ENCODE measurements at regions not wholly inside any gene's neighbourhood (a gene's known extent, or its start where the extent isn't known, plus 50 kb on each side); places are given as distances from the start of the nearest gene placed in this dataset.

DNA sequence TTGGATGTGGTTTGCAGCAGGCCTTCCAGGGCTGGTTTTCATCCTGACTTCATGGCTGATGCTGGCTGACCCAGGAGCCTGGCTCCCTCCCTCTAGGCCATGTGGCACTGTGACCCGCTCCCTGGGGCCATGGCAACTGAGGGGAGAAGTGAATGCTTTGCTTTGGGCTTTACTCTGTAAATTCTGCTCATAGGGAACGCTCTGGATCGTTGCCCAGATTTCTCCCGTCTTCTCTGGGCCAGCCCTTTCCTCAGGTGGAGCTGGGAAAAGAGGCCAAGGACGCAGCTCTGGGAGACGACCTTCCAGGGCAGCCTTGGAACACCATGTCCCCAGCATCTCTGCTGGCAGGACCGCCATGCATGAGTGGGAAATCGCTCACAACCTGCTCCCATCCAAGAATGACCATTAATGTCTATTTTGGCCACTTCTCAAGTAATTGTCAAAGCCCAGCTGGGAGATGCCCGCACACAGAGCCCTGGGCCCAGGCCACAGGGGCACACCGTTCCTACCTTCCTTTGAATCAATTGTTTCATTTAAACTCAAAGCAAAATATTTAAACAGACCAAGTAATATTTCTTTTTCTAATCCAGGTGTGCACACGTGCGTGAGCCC lies 321.8 kb downstream of the TEX29 start:
- TF ChIP-seq CTCF (IDR thresholded peaks at IDR 0.05; ENCODE audit: borderline replicate concordance, insufficient read depth, low read depth, low read length), result no peak

GRCh38 chr13:111644750-111645149 lies 324.3 kb downstream of the TEX29 start:
- TF ChIP-seq CTCF (IDR thresholded peaks at IDR 0.05; ENCODE audit: borderline replicate concordance, insufficient read depth, low read depth, low read length), result no peak
- H3K4me3 ChIP-seq (ENCODE audit: low read depth, low read length), result no peak overlapping the region

More for the DNA sequence above, 321.8 kb downstream of the TEX29 start:
- H3K4me3 ChIP-seq (ENCODE audit: low read depth, low read length), result no peak overlapping the region

GRCh38 chr13:111645198-111645597 lies 324.8 kb downstream of the TEX29 start:
- TF ChIP-seq CTCF (IDR thresholded peaks at IDR 0.05; ENCODE audit: borderline replicate concordance, insufficient read depth, low read depth, low read length), result no peak
- H3K4me3 ChIP-seq (ENCODE audit: low read depth, low read length), result no peak overlapping the region

GRCh38 chr13:111645598-111646455 lies 325.4 kb downstream of the TEX29 start:
- H3K4me3 ChIP-seq (ENCODE audit: low read depth, low read length), result no peak overlapping the region
- TF ChIP-seq CTCF (IDR thresholded peaks at IDR 0.05; ENCODE audit: borderline replicate concordance, insufficient read depth, low read depth, low read length), result no peak

GRCh38 chr13:111646456-111646855 lies 326.0 kb downstream of the TEX29 start:
- no peak for TF ChIP-seq CTCF (IDR thresholded peaks at IDR 0.05; ENCODE audit: borderline replicate concordance, insufficient read depth, low read depth, low read length)
- H3K4me3 ChIP-seq (ENCODE audit: low read depth, low read length), result no peak overlapping the region

GRCh38 chr13:111648885-111649284 lies 328.4 kb downstream of the TEX29 start:
- no peak for TF ChIP-seq CTCF (IDR thresholded peaks at IDR 0.05; ENCODE audit: borderline replicate concordance, insufficient read depth, low read depth, low read length)

GRCh38 chr13:111650626-111651025 lies 330.2 kb downstream of the TEX29 start:
- TF ChIP-seq CTCF (IDR thresholded peaks at IDR 0.05; ENCODE audit: borderline replicate concordance, insufficient read depth, low read depth, low read length), result no peak
- H3K4me3 ChIP-seq (ENCODE audit: low read depth, low read length), result no peak overlapping the region

More at GRCh38 chr13:111648885-111649284, 328.4 kb downstream of the TEX29 start:
- no peak overlapping the region for H3K4me3 ChIP-seq (ENCODE audit: low read depth, low read length)
